SU-DHL-6 (cell line): ENCODE measurements at regions not wholly inside any gene's neighbourhood (a gene's known extent, or its start where the extent isn't known, plus 50 kb on each side); places are given as distances from the start of the nearest gene placed in this dataset.
"Not testable (repeated sequence)": the region's sequence is repeated elsewhere in the genome, so short reads cannot be mapped to it uniquely, and the experiment has no call there.

Source experiments
- H2AFZ ChIP-seq: fragments of 200-600 bp; sonication (generic); 2 replicates; pipeline ENCODE4 v1.6.1; 2014; ENCODE audit warnings: low read depth, mild to moderate bottlenecking, moderate library complexity, mixed read lengths, antibody characterized with exemption, low read length; ENCODE audit not compliant: severe bottlenecking
- H3F3A ChIP-seq: fragments of 200-600 bp; shearing (Covaris generic); 2 replicates; pipeline ENCODE4 v1.6.0; 2016; ENCODE audit warnings: antibody characterized with exemption, mild to moderate bottlenecking; ENCODE audit not compliant: insufficient read depth
- H3K27ac ChIP-seq: fragments of 200-600 bp; sonication (generic); 2 replicates; pipeline ENCODE4 v1.5.1; 2016; ENCODE audit warnings: low read depth, mild to moderate bottlenecking, low read length, moderate library complexity, mixed read lengths
- H3K27me3 ChIP-seq: fragments of 200-600 bp; sonication (generic), shearing (Covaris generic); 2 replicates; pipeline ENCODE4 v1.6.0; 2014; ENCODE audit warnings: mild to moderate bottlenecking, low read length
- H3K36me3 ChIP-seq: fragments of 200-600 bp; sonication (generic); 2 replicates; pipeline ENCODE4 v1.6.1; 2014; ENCODE audit warnings: mild to moderate bottlenecking, low read length, mixed read lengths
- H3K4me2 ChIP-seq: fragments of 300-600, 200-600 bp; shearing (Covaris generic), sonication (generic); 2 replicates; pipeline ENCODE4 v1.6.0; 2014; ENCODE audit warnings: low read length, low read depth, mild to moderate bottlenecking; ENCODE audit not compliant: poor library complexity, severe bottlenecking
- H3K4me3 ChIP-seq: fragments of 200-600 bp; sonication (generic); 2 replicates; pipeline ENCODE4 v1.5.1; 2014; ENCODE audit warnings: antibody characterized with exemption, low read length, mild to moderate bottlenecking, mixed read lengths; ENCODE audit not compliant: insufficient read depth, poor library complexity, severe bottlenecking
- H3K79me2 ChIP-seq: fragments of 200-600 bp; sonication (generic); 2 replicates; pipeline ENCODE4 v1.6.1; 2014; ENCODE audit warnings: mild to moderate bottlenecking, low read length, moderate library complexity; ENCODE audit not compliant: insufficient read depth
- H3K9ac ChIP-seq: fragments of 200-600 bp; sonication (generic); 2 replicates; pipeline ENCODE4 v1.7.0; 2014; ENCODE audit warnings: mild to moderate bottlenecking, low read length
- H3K9me2 ChIP-seq: fragments of 200-600 bp; sonication (generic); replicated peaks from 2 replicates; pipeline ENCODE4 v1.6.1; 2014; ENCODE audit warnings: low read length; ENCODE audit not compliant: insufficient read depth
- H3K9me3 ChIP-seq: fragments of 200-600 bp; sonication (generic); 2 replicates; pipeline ENCODE4 v1.6.1; 2014; ENCODE audit warnings: low read length, mixed read lengths; ENCODE audit not compliant: insufficient read depth
- H4K20me1 ChIP-seq: fragments of 200-600 bp; sonication (generic); 2 replicates; pipeline ENCODE4 v1.6.1; 2014; ENCODE audit warnings: low read depth, mild to moderate bottlenecking, antibody characterized with exemption, low read length, moderate library complexity, mixed read lengths
- EZH2phosphoT487 ChIP-seq: fragments of 200-600 bp; sonication (generic), shearing (Covaris generic); conservative IDR thresholded peaks from 2 replicates; pipeline ENCODE4 v1.6.1; 2018; ENCODE audit warnings: mild to moderate bottlenecking, antibody characterized with exemption, low read length, moderate library complexity, mixed read lengths
- TF ChIP-seq, protein P1 (sequence below): fragments of 200-600 bp; sonication (generic); IDR thresholded peaks from one replicate; pipeline ENCODE4 v1.5.1; 2017; ENCODE audit warnings: antibody characterized with exemption, mild to moderate bottlenecking, low read length, moderate library complexity; ENCODE audit not compliant: insufficient read depth, poor library complexity, severe bottlenecking

DNA sequence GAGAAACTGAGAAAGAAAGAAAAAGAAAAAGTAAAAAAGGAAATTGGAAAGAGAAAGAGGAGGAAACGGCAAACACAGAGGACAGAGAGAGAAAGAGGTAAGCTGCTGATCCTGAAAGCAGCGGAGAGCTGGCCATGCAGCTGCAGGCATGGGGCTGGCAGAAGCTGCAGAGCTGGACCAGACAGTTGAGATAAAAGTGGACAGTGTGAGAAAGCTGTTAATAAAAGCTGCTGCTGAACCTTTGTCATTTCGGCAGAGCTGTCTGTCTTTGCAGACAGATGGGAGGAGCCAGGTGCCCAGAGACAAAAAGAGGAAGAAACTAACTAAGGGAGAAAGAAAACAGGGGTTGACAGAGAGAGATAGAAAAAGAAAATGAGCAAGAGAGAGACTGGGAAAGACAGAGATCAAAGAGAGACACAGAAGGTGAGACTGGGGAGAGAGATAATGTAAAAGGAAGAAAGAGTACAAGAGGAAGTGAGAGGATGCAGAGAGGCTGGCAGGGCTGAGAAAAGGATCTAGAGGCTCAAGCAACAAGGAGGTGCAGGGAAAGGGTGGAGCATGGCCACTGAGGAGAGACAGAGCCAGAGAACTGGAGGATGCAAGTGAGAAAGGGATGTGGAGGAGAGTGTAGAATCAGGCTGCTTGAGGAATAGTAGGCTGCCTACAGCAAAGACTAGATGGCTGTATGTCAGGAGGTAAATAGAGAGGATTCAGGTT lies 376.8 kb upstream of the FGF16 start:
- Histone ChIP-seq H3K79me2 (no peaks in the 10 kb centered on the region), H3K36me3 (no peaks in the 10 kb centered on the region), H3K4me3 (peak overlapping the region; percentile 45), H3K4me2 (peak overlapping the region; percentile 66), H3K27ac (peak overlapping the region; percentile 39), H4K20me1 (no peaks in the 10 kb centered on the region), H2AFZ (peak overlapping the region; percentile 82), H3K9me3 (no peaks in the 10 kb centered on the region), H3K27me3 (no peaks in the 10 kb centered on the region), H3K9me2 (no peaks in the 10 kb centered on the region), H3K9ac (peak overlapping the region; percentile 41; the same call in 1 of the 2 replicates), H3F3A (no peaks in the 10 kb centered on the region)
- no peak for TF ChIP-seq EZH2phosphoT487
- TF ChIP-seq, protein P1, sequence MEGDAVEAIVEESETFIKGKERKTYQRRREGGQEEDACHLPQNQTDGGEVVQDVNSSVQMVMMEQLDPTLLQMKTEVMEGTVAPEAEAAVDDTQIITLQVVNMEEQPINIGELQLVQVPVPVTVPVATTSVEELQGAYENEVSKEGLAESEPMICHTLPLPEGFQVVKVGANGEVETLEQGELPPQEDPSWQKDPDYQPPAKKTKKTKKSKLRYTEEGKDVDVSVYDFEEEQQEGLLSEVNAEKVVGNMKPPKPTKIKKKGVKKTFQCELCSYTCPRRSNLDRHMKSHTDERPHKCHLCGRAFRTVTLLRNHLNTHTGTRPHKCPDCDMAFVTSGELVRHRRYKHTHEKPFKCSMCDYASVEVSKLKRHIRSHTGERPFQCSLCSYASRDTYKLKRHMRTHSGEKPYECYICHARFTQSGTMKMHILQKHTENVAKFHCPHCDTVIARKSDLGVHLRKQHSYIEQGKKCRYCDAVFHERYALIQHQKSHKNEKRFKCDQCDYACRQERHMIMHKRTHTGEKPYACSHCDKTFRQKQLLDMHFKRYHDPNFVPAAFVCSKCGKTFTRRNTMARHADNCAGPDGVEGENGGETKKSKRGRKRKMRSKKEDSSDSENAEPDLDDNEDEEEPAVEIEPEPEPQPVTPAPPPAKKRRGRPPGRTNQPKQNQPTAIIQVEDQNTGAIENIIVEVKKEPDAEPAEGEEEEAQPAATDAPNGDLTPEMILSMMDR, result no peak

DNA sequence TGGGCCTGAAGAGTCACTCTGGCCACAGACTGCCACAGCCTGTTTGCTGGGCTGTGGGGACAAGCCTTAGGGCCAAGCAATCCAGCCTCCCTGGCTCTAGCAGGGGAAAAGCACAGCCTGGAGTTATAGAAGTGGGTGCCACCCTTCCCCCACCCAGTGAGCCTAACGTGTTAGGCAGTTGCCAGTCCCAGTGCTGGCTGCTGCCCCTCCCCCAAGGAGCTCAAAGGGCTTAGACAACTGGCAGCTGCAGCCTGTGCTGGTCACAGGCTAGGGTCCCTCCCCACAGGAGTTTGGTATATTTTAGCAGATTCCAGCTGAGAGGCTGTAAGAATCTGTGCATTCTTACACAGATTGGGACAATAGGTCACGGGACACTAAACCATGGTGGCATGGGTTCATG lies 370.3 kb upstream of the FGF16 start:
- H3K27me3 ChIP-seq, result no peaks in the 10 kb centered on the region
- TF ChIP-seq, protein P1, result no peak
- no peak for TF ChIP-seq EZH2phosphoT487
- H3K36me3 ChIP-seq, result no peaks in the 10 kb centered on the region
- H3K9ac ChIP-seq, result no peak overlapping the region
- H3K4me3 ChIP-seq, result no peak overlapping the region
- no peaks in the 10 kb centered on the region for H3F3A ChIP-seq
- H3K9me3 ChIP-seq, result no peaks in the 10 kb centered on the region
- no peak overlapping the region for H3K27ac ChIP-seq
- no peaks in the 10 kb centered on the region for H4K20me1 ChIP-seq
- no peaks in the 10 kb centered on the region for H3K9me2 ChIP-seq
- no peak overlapping the region for H3K4me2 ChIP-seq
- H2AFZ ChIP-seq, result no peak overlapping the region
- H3K79me2 ChIP-seq, result no peaks in the 10 kb centered on the region

DNA sequence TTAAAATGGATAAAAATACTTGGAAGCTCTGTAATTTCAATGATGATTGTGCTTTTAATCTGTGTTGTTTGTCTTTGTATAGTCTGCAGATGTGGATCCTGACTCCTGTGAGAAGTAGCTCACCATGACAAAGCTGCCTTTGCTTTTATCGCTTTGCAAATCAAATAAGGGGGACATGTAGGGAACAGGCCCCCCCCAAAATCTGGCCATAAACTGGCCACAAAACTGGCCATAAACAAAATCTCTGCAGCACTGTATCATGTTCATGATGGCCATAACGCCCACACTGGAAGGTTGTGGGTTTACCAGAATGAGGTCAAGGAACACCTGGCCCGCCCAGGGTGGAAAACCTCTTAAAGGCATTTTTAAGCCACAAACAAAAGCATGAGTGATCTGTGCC lies 366.0 kb upstream of the FGF16 start:
- H3K4me3 ChIP-seq, H3K9me3 ChIP-seq, H3K27me3 ChIP-seq, H3F3A ChIP-seq, H3K4me2 ChIP-seq, H3K36me3 ChIP-seq, H3K9me2 ChIP-seq, H4K20me1 ChIP-seq, H3K79me2 ChIP-seq, H3K9ac ChIP-seq, H2AFZ ChIP-seq, H3K27ac ChIP-seq: not testable (repeated sequence)

DNA sequence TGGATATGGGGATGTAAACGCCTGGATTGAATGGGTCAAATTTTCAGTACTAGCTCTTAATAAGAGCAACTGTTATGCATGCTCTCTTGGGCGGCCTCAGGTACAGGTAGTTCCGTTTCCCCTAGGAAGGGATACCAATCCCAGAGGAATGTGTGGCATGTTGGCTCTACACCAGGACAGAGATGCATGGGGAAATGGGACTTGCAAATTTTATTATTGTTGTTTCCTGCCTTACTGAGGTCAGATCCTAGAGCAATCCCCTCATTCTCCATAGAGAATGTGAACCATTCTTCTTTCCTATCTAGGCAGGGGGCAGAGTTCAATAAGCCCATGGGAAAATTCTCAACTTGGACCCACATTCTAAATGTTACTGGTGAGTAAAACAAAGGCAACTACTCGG lies 361.8 kb upstream of the FGF16 start:
- no peaks in the 10 kb centered on the region for H3K27me3 ChIP-seq
- no peak overlapping the region for H3K9ac ChIP-seq
- H3K9me2 ChIP-seq, result no peaks in the 10 kb centered on the region
- H3K4me3 ChIP-seq, result no peak overlapping the region
- H3K27ac ChIP-seq, result no peak overlapping the region
- no peak for TF ChIP-seq EZH2phosphoT487
- TF ChIP-seq, protein P1, result no peak
- H4K20me1 ChIP-seq, result no peaks in the 10 kb centered on the region
- H3F3A ChIP-seq, result no peaks in the 10 kb centered on the region
- H3K79me2 ChIP-seq, result no peaks in the 10 kb centered on the region
- H2AFZ ChIP-seq, result no peak overlapping the region
- no peaks in the 10 kb centered on the region for H3K9me3 ChIP-seq
- H3K36me3 ChIP-seq, result no peaks in the 10 kb centered on the region
- no peak overlapping the region for H3K4me2 ChIP-seq
